IMR-90 (cell line): ENCODE measurements at regions not wholly inside any gene's neighbourhood (a gene's known extent, or its start where the extent isn't known, plus 50 kb on each side); places are given as distances from the start of the nearest gene placed in this dataset.
A peak's percentile ranks its signal among the peaks of the same experiment; 100 is the strongest.

Experiments used
- ATAC-seq: fragments of 200-7000 bp; cut with Tn5 transposase; 2 replicates; pipeline ENCODE4 v1.9.1; 2020; ENCODE audit warnings: low read depth, mild to moderate bottlenecking, moderate library complexity
- BruUV-seq: library from RNA; stranded (reverse); fragments of 400-500 nt; replicated peaks from 2 replicates; lab custom pipeline; 2021; lab: Mats Ljungman, UMichigan
- CTCF ChIA-PET: fragments of 300-600 bp; formaldehyde crosslinking; extraction: SDS; loops from one replicate; lab custom pipeline; 2021; ENCODE audit warnings: antibody characterized with exemption; lab: Yijun Ruan, JAX
- POLR2A ChIA-PET: fragments of 300-600 bp; sonication (Branson Sonifier 250); formaldehyde crosslinking; loops from one replicate; lab custom pipeline; 2022; ENCODE audit warnings: antibody characterized with exemption; ENCODE audit not compliant: unreplicated experiment; lab: Charles Lee
- DNase-seq: peaks from one replicate; pipeline ENCODE4 v3.0.0; 2013
- H2AFZ ChIP-seq: replicated peaks from 2 replicates; pipeline ENCODE3; 2013; ENCODE audit warnings: low read length, mild to moderate bottlenecking; ENCODE audit not compliant: poor library complexity
- H2AK5ac ChIP-seq: 2 replicates; pipeline ENCODE4 v1.6.1; 2013; ENCODE audit warnings: low read depth, low read length, inconsistent platforms
- H2AK9ac ChIP-seq: replicated peaks from 2 replicates; pipeline ENCODE3; 2013; ENCODE audit warnings: mild to moderate bottlenecking, low read depth, low read length, moderate library complexity; ENCODE audit not compliant: poor library complexity
- H2BK120ac ChIP-seq: 2 replicates; pipeline ENCODE4 v1.6.1; 2013; ENCODE audit warnings: low read depth, low read length, inconsistent platforms
- H2BK15ac ChIP-seq: 3 replicates; pipeline ENCODE4 v1.6.1; 2013; ENCODE audit warnings: low read depth, low read length, inconsistent platforms
- H2BK20ac ChIP-seq: 2 replicates; pipeline ENCODE4 v1.6.1; 2013; ENCODE audit warnings: low read depth, mild to moderate bottlenecking, inconsistent platforms, low read length, moderate library complexity
- H2BK5ac ChIP-seq: 2 replicates; pipeline ENCODE4 v1.6.1; 2013; ENCODE audit warnings: mild to moderate bottlenecking, low read depth, low read length, inconsistent platforms; ENCODE audit not compliant: poor library complexity, severe bottlenecking
- H3K14ac ChIP-seq: replicated peaks from 2 replicates; pipeline ENCODE4 v1.6.1; 2013; ENCODE audit warnings: low read depth, low read length, inconsistent platforms
- H3K18ac ChIP-seq: 2 replicates; pipeline ENCODE4 v1.6.1; 2013; ENCODE audit warnings: low read depth, low read length, control low read depth
- H3K23ac ChIP-seq: 2 replicates; pipeline ENCODE4 v1.6.1; 2013; ENCODE audit warnings: low read depth, low read length, inconsistent platforms
- H3K27ac ChIP-seq: 2 replicates; pipeline ENCODE4 v1.5.1; 2013; ENCODE audit warnings: mild to moderate bottlenecking, control low read depth, low read length; ENCODE audit not compliant: insufficient read depth
- H3K27me3 ChIP-seq: 2 replicates; pipeline ENCODE4 v1.6.1; 2013; ENCODE audit warnings: low read length; ENCODE audit not compliant: control insufficient read depth, insufficient read depth
- H3K36me3 ChIP-seq: 2 replicates; pipeline ENCODE4 v1.6.1; 2013; ENCODE audit warnings: low read length, mixed read lengths; ENCODE audit not compliant: control insufficient read depth, insufficient read depth
- H3K4ac ChIP-seq: 2 replicates; pipeline ENCODE4 v1.6.1; 2013; ENCODE audit warnings: low read depth, low read length, inconsistent platforms
- H3K4me1 ChIP-seq: 2 replicates; pipeline ENCODE4 v1.6.1; 2013; ENCODE audit warnings: low read length, mixed read lengths; ENCODE audit not compliant: control insufficient read depth, insufficient read depth
- H3K4me2 ChIP-seq: 2 replicates; pipeline ENCODE4 v1.6.1; 2013; ENCODE audit warnings: low read depth, mild to moderate bottlenecking, control low read depth, low read length, moderate library complexity
- H3K4me3 ChIP-seq: 2 replicates; pipeline ENCODE4 v1.5.1; 2013; ENCODE audit warnings: low read depth, mild to moderate bottlenecking, control low read depth, low read length, moderate library complexity; ENCODE audit not compliant: insufficient read depth
- H3K56ac ChIP-seq: 2 replicates; pipeline ENCODE4 v1.6.1; 2013; ENCODE audit warnings: low read length, inconsistent platforms; ENCODE audit not compliant: insufficient read depth; ENCODE audit errors: extremely low read depth
- H3K79me1 ChIP-seq, 2 experiments: 2 replicates each; pipeline ENCODE4 v1.6.1; 2013; ENCODE audit warnings: low read length in 2 of 2, inconsistent platforms in 1 of 2, low read depth in 1 of 2
- H3K9ac ChIP-seq: 2 replicates; pipeline ENCODE4 v1.6.1; 2013; ENCODE audit warnings: low read depth, low read length, control low read depth
- H3K9me1 ChIP-seq: 2 replicates; pipeline ENCODE4 v1.6.1; 2013; ENCODE audit warnings: low read length, inconsistent platforms; ENCODE audit not compliant: insufficient read depth
- H3K9me3 ChIP-seq: 2 replicates; pipeline ENCODE4 v1.6.1; 2013; ENCODE audit warnings: low read length; ENCODE audit not compliant: control insufficient read depth, insufficient read depth
- H4K20me1 ChIP-seq: 2 replicates; pipeline ENCODE4 v1.6.1; 2013; ENCODE audit warnings: low read length, inconsistent platforms; ENCODE audit not compliant: insufficient read depth
- H4K5ac ChIP-seq: 2 replicates; pipeline ENCODE4 v1.6.1; 2013; ENCODE audit warnings: mild to moderate bottlenecking, low read depth, low read length, control low read depth
- H4K8ac ChIP-seq, 2 experiments: 2 replicates each; pipeline ENCODE4 v1.6.1; 2013; ENCODE audit warnings: low read depth in 2 of 2, low read length in 2 of 2, control low read depth in 1 of 2, inconsistent platforms in 1 of 2
- H4K91ac ChIP-seq: 2 replicates; pipeline ENCODE4 v1.6.1; 2013; ENCODE audit warnings: low read depth, low read length, inconsistent platforms; ENCODE audit not compliant: insufficient read depth
- BHLHE40 ChIP-seq: fragments of 150-350 bp; IDR thresholded peaks from 2 replicates; pipeline ENCODE4 v1.6.1; 2016; ENCODE audit warnings: mild to moderate bottlenecking, low read depth, low read length
- CHD1 ChIP-seq: IDR thresholded peaks from 2 replicates; pipeline ENCODE4 v1.6.1; 2012; ENCODE audit warnings: low read depth, low read length, improper control_type of control experiment
- CTCF ChIP-seq: conservative IDR thresholded peaks from 2 replicates; pipeline ENCODE4 v1.5.1; 2012; ENCODE audit warnings: mild to moderate bottlenecking, low read depth, low read length, improper control_type of control experiment
- MAZ ChIP-seq: IDR thresholded peaks from 2 replicates; pipeline ENCODE4 v1.6.1; 2012; ENCODE audit warnings: low read depth, mild to moderate bottlenecking, low read length, improper control_type of control experiment, moderate library complexity, borderline replicate concordance
- MXI1 ChIP-seq: IDR thresholded peaks from 2 replicates; pipeline ENCODE4 v1.6.1; 2012; ENCODE audit warnings: low read depth, mild to moderate bottlenecking, low read length, moderate library complexity, borderline replicate concordance
- NFE2L2 ChIP-seq: fragments of 150-350 bp; IDR thresholded peaks from 2 replicates; pipeline ENCODE4 v1.6.1; 2016; ENCODE audit warnings: low read depth, mild to moderate bottlenecking, low read length
- POLR2A ChIP-seq: IDR thresholded peaks from 2 replicates; pipeline ENCODE4 v1.6.1; 2012; ENCODE audit warnings: mild to moderate bottlenecking, low read depth, low read length
- RCOR1 ChIP-seq: IDR thresholded peaks from 2 replicates; pipeline ENCODE4 v1.6.1; 2012; ENCODE audit warnings: mild to moderate bottlenecking, low read length, improper control_type of control experiment; ENCODE audit not compliant: insufficient replicate concordance
- RFX5 ChIP-seq: IDR thresholded peaks from 2 replicates; pipeline ENCODE4 v1.8.0; 2012; ENCODE audit warnings: low read depth, mild to moderate bottlenecking, low read length, moderate library complexity
- SMC3 ChIP-seq: fragments of 150-350 bp; IDR thresholded peaks from 2 replicates; pipeline ENCODE4 v1.6.1; 2016; ENCODE audit warnings: low read depth, mild to moderate bottlenecking, antibody characterized with exemption, low read length, moderate library complexity
- USF2 ChIP-seq: fragments of 150-350 bp; IDR thresholded peaks from 2 replicates; pipeline ENCODE4 v1.6.1; 2017; ENCODE audit warnings: mild to moderate bottlenecking, antibody characterized with exemption, low read length, low read depth
- whole genome bisulfite sequencing, 2 experiments: methylation state at CpG; one replicate each; pipeline versions ENCODE4 v1.1.5 to v1.1.7; 2013; ENCODE audit warnings: missing lambda C conversion rate in 2 of 2; ENCODE audit not compliant: insufficient read length in 1 of 2; ENCODE audit errors: extremely low coverage in 2 of 2; 5-methylcytosine and 5-hydroxymethylcytosine counted together
- dilution Hi-C: fragments of 300-500 bp; cut with HindIII; formaldehyde crosslinking; loops from one replicate; pipeline ENCODE4 v1.14.3; 2018; ENCODE audit warnings: low sequenced_read_pairs; ENCODE audit not compliant: unreplicated experiment
- in situ Hi-C: fragments of 300-500 bp; cut with MboI; formaldehyde crosslinking; loops from 3 replicates; pipeline ENCODE4 v1.14.3; 2019; ENCODE audit warnings: low sequenced_read_pairs, inconsistent platforms, mixed read lengths
- intact Hi-C: fragments of 100-400 bp; cut with micrococcal nuclease; formaldehyde crosslinking; loops from 2 replicates; pipeline ENCODE4 v1.10.0; 2022

GRCh38 chr5:167643631-167644280 is 647.7 kb upstream of the WWC1 start:
- Histone ChIP-seq H3K4me1 (0 out of 2 replicates have a peak, but pooled peaks cover 1% of the 10 kb centered on the region), H2AK9ac (no peak overlapping the region), H3K4me3 (no peak overlapping the region), H4K5ac (no peak overlapping the region; the same call in 1 of the 2 replicates), H3K23ac (0 out of 2 replicates have a peak overlapping the region, but pooled peaks have one; percentile 43), H3K27ac (no peak overlapping the region), H3K4ac (peak overlapping the region; percentile 62; the same call in 1 of the 2 replicates), H3K9me1 (peaks cover 10% of the 10 kb centered on the region; the same call in 1 of the 2 replicates), H2BK15ac (peak overlapping the region; percentile 17; the same call in 1 of the 3 replicates), H2BK120ac (peak overlapping the region; percentile 62; the same call in 1 of the 2 replicates), H4K20me1 (no peaks in the 10 kb centered on the region), H3K18ac (peak overlapping the region; percentile 64; the same call in 1 of the 2 replicates), H3K9ac (no peak overlapping the region), H3K9me3 (no peaks in the 10 kb centered on the region), H4K8ac (peak overlapping the region; percentile 17 to 67; a peak in 3 of 4 replicates), H3K56ac (no peak overlapping the region), H3K27me3 (no peaks in the 10 kb centered on the region), H3K36me3 (no peaks in the 10 kb centered on the region), H2AFZ (no peak overlapping the region), H2BK5ac (peak overlapping the region; percentile 88), H2AK5ac (no peak overlapping the region), H3K4me2 (no peak overlapping the region), H3K14ac (peak overlapping the region; percentile 89), H2BK20ac (peak overlapping the region; percentile 92), H4K91ac (no peak overlapping the region; the same call in 1 of the 2 replicates), H3K79me1 (no peaks in the 10 kb centered on the region)
- ATAC-seq, result no peak
- CTCF ChIA-PET, result interaction anchor here (0.6 to 1.7 kb wide), 2 partner anchors 9 to 234 kb away, joined by 3 read pairs; no protein-coding TSS in a partner anchor
- no TSS peak for BruUV-seq
- no peak for TF ChIP-seq NFE2L2
- no peak for TF ChIP-seq MXI1
- TF ChIP-seq MAZ, result no peak
- no peak for TF ChIP-seq USF2
- TF ChIP-seq POLR2A, result no peak
- no peak for TF ChIP-seq RCOR1
- no peak for TF ChIP-seq RFX5
- TF ChIP-seq CTCF, result no peak
- no peak for TF ChIP-seq CHD1
- no peak for TF ChIP-seq BHLHE40
- no peak for TF ChIP-seq SMC3
- in situ Hi-C loops (no loop called here), intact Hi-C loops (no loop called here), dilution Hi-C loops (no loop called here)
- no peak for DNase-seq
- POLR2A ChIA-PET, result no interaction called here
- no CpG with 5 or more reads among the region's 3 CpGs for WGBS, 2 experiments
